Mucosa of rectum (tissue), 2 donors: ENCODE measurements at regions not wholly inside any gene's neighbourhood (a gene's known extent, or its start where the extent isn't known, plus 50 kb on each side); places are given as distances from the start of the nearest gene placed in this dataset.

Experiments
- H3K27ac ChIP-seq, 2 donors: one replicate each; pipeline ENCODE4 v1.7.0; 2013; ENCODE audit warnings: inconsistent platforms in 2 of 2, low read depth in 2 of 2, low read length in 2 of 2
- H3K27me3 ChIP-seq, 2 donors: one replicate each; pipeline ENCODE4 v1.7.0; 2013; ENCODE audit warnings: low read length in 2 of 2; ENCODE audit not compliant: control insufficient read depth in 2 of 2, insufficient read depth in 2 of 2
- H3K36me3 ChIP-seq, 2 donors: one replicate each; pipeline ENCODE4 v1.7.0; 2013; ENCODE audit warnings: low read length in 2 of 2; ENCODE audit not compliant: control insufficient read depth in 2 of 2, insufficient read depth in 2 of 2
- H3K4me1 ChIP-seq, 2 donors: one replicate each; pipeline ENCODE4 v1.7.0; 2013; ENCODE audit warnings: low read length in 2 of 2, mild to moderate bottlenecking in 1 of 2; ENCODE audit not compliant: control insufficient read depth in 2 of 2, insufficient read depth in 2 of 2
- H3K4me3 ChIP-seq, 2 donors: one replicate each; pipeline ENCODE4 v1.7.0; 2013; ENCODE audit warnings: low read length in 2 of 2
- H3K9ac ChIP-seq, 2 donors: one replicate each; pipeline ENCODE4 v1.7.0; 2013; ENCODE audit warnings: low read length in 2 of 2, low read depth in 1 of 2, mild to moderate bottlenecking in 1 of 2
- H3K9me3 ChIP-seq, 2 donors: one replicate each; pipeline ENCODE4 v1.7.0; 2013; ENCODE audit warnings: low read length in 2 of 2; ENCODE audit not compliant: control insufficient read depth in 2 of 2
- donor health status: healthy.
- donor health status: Normal muscosa, but diverticular disease.

GRCh38 chr16:9436175-9436574 is 344.7 kb downstream of the HAPSTR1 start:
- Histone ChIP-seq H3K9me3 (no peaks in the 10 kb centered on the region), H3K4me1 (no peaks in the 10 kb centered on the region), H3K27me3 (no peaks in the 10 kb centered on the region), H3K9ac (no peak overlapping the region), H3K36me3 (no peaks in the 10 kb centered on the region), H3K27ac (no peak overlapping the region), H3K4me3 (no peak overlapping the region)

GRCh38 chr16:9437115-9437514 is 345.7 kb downstream of the HAPSTR1 start:
- H3K9ac ChIP-seq = no peak overlapping the region
- no peaks in the 10 kb centered on the region for H3K27me3 ChIP-seq
- no peaks in the 10 kb centered on the region for H3K9me3 ChIP-seq
- H3K27ac ChIP-seq = no peak overlapping the region
- H3K4me1 ChIP-seq = no peaks in the 10 kb centered on the region
- H3K4me3 ChIP-seq = no peak overlapping the region
- H3K36me3 ChIP-seq = no peaks in the 10 kb centered on the region

- Histone ChIP-seq H3K27me3 (no peaks in the 10 kb centered on the region), H3K4me3 (no peak overlapping the region), H3K9me3 (no peaks in the 10 kb centered on the region), H3K4me1 (no peaks in the 10 kb centered on the region), H3K36me3 (no peaks in the 10 kb centered on the region), H3K27ac (no peak overlapping the region), H3K9ac (no peak overlapping the region)
Observed at GRCh38 chr16:9438991-9439390, 347.5 kb downstream of the HAPSTR1 start.

GRCh38 chr16:9441012-9441411 is 349.6 kb downstream of the HAPSTR1 start:
- no peaks in the 10 kb centered on the region for H3K27me3 ChIP-seq
- H3K4me1 ChIP-seq = no peaks in the 10 kb centered on the region
- H3K4me3 ChIP-seq = no peak overlapping the region
- no peak overlapping the region for H3K27ac ChIP-seq
- no peak overlapping the region for H3K9ac ChIP-seq
- no peaks in the 10 kb centered on the region for H3K36me3 ChIP-seq
- H3K9me3 ChIP-seq = no peaks in the 10 kb centered on the region

GRCh38 chr16:9443864-9444263 is 352.4 kb downstream of the HAPSTR1 start:
- H3K4me3 ChIP-seq = no peak overlapping the region
- no peak overlapping the region for H3K27ac ChIP-seq
- H3K36me3 ChIP-seq = no peaks in the 10 kb centered on the region
- H3K27me3 ChIP-seq = no peaks in the 10 kb centered on the region
- H3K4me1 ChIP-seq = no peaks in the 10 kb centered on the region
- H3K9ac ChIP-seq = no peak overlapping the region
- no peaks in the 10 kb centered on the region for H3K9me3 ChIP-seq

- no peak overlapping the region for H3K4me3 ChIP-seq
- no peaks in the 10 kb centered on the region for H3K36me3 ChIP-seq
- no peaks in the 10 kb centered on the region for H3K9me3 ChIP-seq
- no peak overlapping the region for H3K9ac ChIP-seq
- no peaks in the 10 kb centered on the region for H3K4me1 ChIP-seq
- no peak overlapping the region for H3K27ac ChIP-seq
- H3K27me3 ChIP-seq = no peaks in the 10 kb centered on the region
Observed at GRCh38 chr16:9446471-9447194, 355.2 kb downstream of the HAPSTR1 start.

- Histone ChIP-seq H3K27me3 (no peaks in the 10 kb centered on the region), H3K36me3 (no peaks in the 10 kb centered on the region), H3K9me3 (no peaks in the 10 kb centered on the region), H3K27ac (no peak overlapping the region), H3K4me1 (no peaks in the 10 kb centered on the region), H3K9ac (no peak overlapping the region), H3K4me3 (no peak overlapping the region)
Observed at GRCh38 chr16:9447195-9447551, 355.7 kb downstream of the HAPSTR1 start.

- Histone ChIP-seq H3K9me3 (no peaks in the 10 kb centered on the region), H3K4me1 (no peaks in the 10 kb centered on the region), H3K27me3 (no peaks in the 10 kb centered on the region), H3K9ac (no peak overlapping the region), H3K36me3 (no peaks in the 10 kb centered on the region), H3K4me3 (no peak overlapping the region), H3K27ac (no peak overlapping the region)
Observed at GRCh38 chr16:9447699-9448098, 356.3 kb downstream of the HAPSTR1 start.

- H3K27ac ChIP-seq = no peak overlapping the region
- H3K4me3 ChIP-seq = no peak overlapping the region
- no peaks in the 10 kb centered on the region for H3K9me3 ChIP-seq
- no peak overlapping the region for H3K9ac ChIP-seq
- no peaks in the 10 kb centered on the region for H3K36me3 ChIP-seq
- H3K4me1 ChIP-seq = no peaks in the 10 kb centered on the region
- H3K27me3 ChIP-seq = no peaks in the 10 kb centered on the region
Observed at GRCh38 chr16:9449597-9449996, 358.2 kb downstream of the HAPSTR1 start.

GRCh38 chr16:9457215-9457614 is 365.8 kb downstream of the HAPSTR1 start:
- Histone ChIP-seq H3K9ac (no peak overlapping the region), H3K27me3 (no peaks in the 10 kb centered on the region), H3K9me3 (no peaks in the 10 kb centered on the region), H3K4me1 (no peaks in the 10 kb centered on the region), H3K36me3 (no peaks in the 10 kb centered on the region), H3K4me3 (no peak overlapping the region), H3K27ac (no peak overlapping the region)

- no peak overlapping the region for H3K27ac ChIP-seq
- H3K4me3 ChIP-seq = no peak overlapping the region
- no peak overlapping the region for H3K9ac ChIP-seq
- H3K4me1 ChIP-seq = no peaks in the 10 kb centered on the region
- H3K36me3 ChIP-seq = no peaks in the 10 kb centered on the region
- H3K27me3 ChIP-seq = no peaks in the 10 kb centered on the region
- no peaks in the 10 kb centered on the region for H3K9me3 ChIP-seq
Observed at GRCh38 chr16:9458816-9459215, 367.4 kb downstream of the HAPSTR1 start.
